Endothelial cell (in vitro differentiated cells): ENCODE measurements at regions not wholly inside any gene's neighbourhood (a gene's known extent, or its start where the extent isn't known, plus 50 kb on each side); places are given as distances from the start of the nearest gene placed in this dataset.

Experiments used
- DNase-seq: peaks from one replicate; pipeline ENCODE4 v3.0.0; 2021; ENCODE audit warnings: low spot score
- H3K27ac Mint-ChIP-seq: one replicate; pipeline ENCODE4 v1.8.0; 2021; ENCODE audit warnings: mixed read lengths, inconsistent platforms; ENCODE audit not compliant: unreplicated experiment
- H3K27me3 Mint-ChIP-seq: one replicate; pipeline ENCODE4 v1.8.0; 2021; ENCODE audit warnings: mild to moderate bottlenecking, moderate library complexity, mixed read lengths, inconsistent platforms; ENCODE audit not compliant: unreplicated experiment
- H3K36me3 Mint-ChIP-seq: one replicate; pipeline ENCODE4 v1.8.0; 2021; ENCODE audit warnings: mild to moderate bottlenecking, low read depth, mixed read lengths, inconsistent platforms; ENCODE audit not compliant: unreplicated experiment
- H3K4me1 Mint-ChIP-seq: one replicate; pipeline ENCODE4 v1.8.0; 2021; ENCODE audit warnings: mild to moderate bottlenecking, mixed read lengths, inconsistent platforms; ENCODE audit not compliant: unreplicated experiment
- H3K4me3 Mint-ChIP-seq: one replicate; pipeline ENCODE4 v1.8.0; 2021; ENCODE audit warnings: mild to moderate bottlenecking, mixed read lengths, inconsistent platforms; ENCODE audit not compliant: unreplicated experiment
- H3K9me3 Mint-ChIP-seq: one replicate; pipeline ENCODE4 v1.8.0; 2021; ENCODE audit warnings: mixed read lengths, inconsistent platforms; ENCODE audit not compliant: unreplicated experiment
- CTCF ChIP-seq: fragments of 200-600 bp; sonication (generic); IDR thresholded peaks from one replicate; pipeline ENCODE4 v1.5.0; 2021; ENCODE audit warnings: antibody characterized with exemption; ENCODE audit not compliant: unreplicated experiment

GRCh38 chr13:40343550-40344269 is 322.7 kb downstream of the FOXO1 start:
- Mint-ChIP-seq H3K4me3 (no peak overlapping the region), H3K27ac (no peak overlapping the region), H3K27me3 (no peaks in the 10 kb centered on the region), H3K4me1 (peaks cover 39% of the 10 kb centered on the region), H3K9me3 (no peaks in the 10 kb centered on the region), H3K36me3 (no peaks in the 10 kb centered on the region)
- no peak for DNase-seq
- TF ChIP-seq CTCF = no peak

GRCh38 chr13:40344270-40345148 is 321.9 kb downstream of the FOXO1 start:
- H3K27me3 Mint-ChIP-seq = no peaks in the 10 kb centered on the region
- H3K4me3 Mint-ChIP-seq = no peak overlapping the region
- DNase-seq = no peak
- no peak overlapping the region for H3K27ac Mint-ChIP-seq
- TF ChIP-seq CTCF = no peak
- peaks cover 39% of the 10 kb centered on the region for H3K4me1 Mint-ChIP-seq
- no peaks in the 10 kb centered on the region for H3K36me3 Mint-ChIP-seq
- no peaks in the 10 kb centered on the region for H3K9me3 Mint-ChIP-seq

- TF ChIP-seq CTCF = no peak
- H3K4me3 Mint-ChIP-seq = no peak overlapping the region
- H3K9me3 Mint-ChIP-seq = no peaks in the 10 kb centered on the region
- no peak overlapping the region for H3K27ac Mint-ChIP-seq
- no peak for DNase-seq
- H3K27me3 Mint-ChIP-seq = no peaks in the 10 kb centered on the region
- H3K36me3 Mint-ChIP-seq = no peaks in the 10 kb centered on the region
- peaks cover 39% of the 10 kb centered on the region for H3K4me1 Mint-ChIP-seq
Measured at GRCh38 chr13:40345149-40345514, 321.3 kb downstream of the FOXO1 start.

GRCh38 chr13:40345654-40346372 is 320.6 kb downstream of the FOXO1 start:
- no peak overlapping the region for H3K27ac Mint-ChIP-seq

More at GRCh38 chr13:40345654-40346372, 320.6 kb downstream of the FOXO1 start:
- H3K4me1 Mint-ChIP-seq = peaks cover 34% of the 10 kb centered on the region
- H3K27me3 Mint-ChIP-seq = no peaks in the 10 kb centered on the region
- H3K36me3 Mint-ChIP-seq = no peaks in the 10 kb centered on the region
- no peaks in the 10 kb centered on the region for H3K9me3 Mint-ChIP-seq
- no peak for TF ChIP-seq CTCF
- no peak overlapping the region for H3K4me3 Mint-ChIP-seq
- DNase-seq = no peak
